ENCODE measurements at regions not wholly inside any gene's neighbourhood (a gene's known extent, or its start where the extent isn't known, plus 50 kb on each side); places are given as distances from the start of the nearest gene placed in this dataset.
A peak's percentile ranks its signal among the peaks of the same experiment; 100 is the strongest.

DNA sequence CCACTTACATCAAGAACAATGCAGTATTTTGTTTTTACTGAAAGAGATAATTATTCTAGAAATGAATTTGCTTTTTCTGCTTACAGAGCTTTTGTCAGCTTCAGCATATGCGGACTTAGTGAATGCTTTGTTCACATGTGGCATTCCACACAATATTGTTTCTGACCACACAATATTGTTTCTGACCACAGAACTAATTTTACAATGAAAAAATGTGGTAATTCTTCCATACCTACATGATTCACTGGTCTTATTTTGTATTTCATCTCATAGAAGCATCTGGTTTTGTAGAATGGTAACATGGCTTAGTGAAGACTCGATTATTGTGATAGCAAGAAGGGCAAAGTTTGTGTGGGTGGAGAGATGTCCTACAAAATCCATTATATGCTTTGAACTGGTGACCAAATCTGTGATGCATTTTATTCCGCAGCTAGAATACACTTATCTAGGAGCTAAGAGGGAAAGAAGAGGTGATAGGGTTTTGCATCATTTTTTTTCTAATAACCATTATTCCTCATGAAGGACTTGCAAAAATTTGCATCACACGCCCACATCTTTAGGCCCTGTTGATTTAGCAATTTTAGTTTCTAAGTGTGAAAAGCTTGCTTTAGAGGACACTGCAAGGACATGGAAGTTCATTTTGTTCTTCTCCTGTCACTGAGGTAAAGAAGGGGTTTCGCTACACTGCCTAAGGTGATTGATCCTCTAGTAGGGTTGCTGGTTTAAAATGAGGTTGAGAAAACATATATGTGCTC is 75.3 kb downstream of the HLX start:
- no peak for DNase-seq (ENCODE audit: low spot score)
- Histone ChIP-seq H3K27me3 (ENCODE audit: insufficient read depth, poor library complexity, severe bottlenecking) (no peaks in the 10 kb centered on the region), H3K36me3 (ENCODE audit: low read depth) (no peaks in the 10 kb centered on the region), H3K9me3 (ENCODE audit: severe bottlenecking) (no peaks in the 10 kb centered on the region), H3K4me3 (ENCODE audit: severe bottlenecking) (no peak overlapping the region), H3K4me1 (ENCODE audit: insufficient read depth, poor library complexity, severe bottlenecking) (no peaks in the 10 kb centered on the region), H3K27ac (ENCODE audit: poor library complexity, severe bottlenecking) (no peak overlapping the region)
- TF ChIP-seq, protein P1, sequence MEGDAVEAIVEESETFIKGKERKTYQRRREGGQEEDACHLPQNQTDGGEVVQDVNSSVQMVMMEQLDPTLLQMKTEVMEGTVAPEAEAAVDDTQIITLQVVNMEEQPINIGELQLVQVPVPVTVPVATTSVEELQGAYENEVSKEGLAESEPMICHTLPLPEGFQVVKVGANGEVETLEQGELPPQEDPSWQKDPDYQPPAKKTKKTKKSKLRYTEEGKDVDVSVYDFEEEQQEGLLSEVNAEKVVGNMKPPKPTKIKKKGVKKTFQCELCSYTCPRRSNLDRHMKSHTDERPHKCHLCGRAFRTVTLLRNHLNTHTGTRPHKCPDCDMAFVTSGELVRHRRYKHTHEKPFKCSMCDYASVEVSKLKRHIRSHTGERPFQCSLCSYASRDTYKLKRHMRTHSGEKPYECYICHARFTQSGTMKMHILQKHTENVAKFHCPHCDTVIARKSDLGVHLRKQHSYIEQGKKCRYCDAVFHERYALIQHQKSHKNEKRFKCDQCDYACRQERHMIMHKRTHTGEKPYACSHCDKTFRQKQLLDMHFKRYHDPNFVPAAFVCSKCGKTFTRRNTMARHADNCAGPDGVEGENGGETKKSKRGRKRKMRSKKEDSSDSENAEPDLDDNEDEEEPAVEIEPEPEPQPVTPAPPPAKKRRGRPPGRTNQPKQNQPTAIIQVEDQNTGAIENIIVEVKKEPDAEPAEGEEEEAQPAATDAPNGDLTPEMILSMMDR (IDR thresholded peaks at IDR 0.05; ENCODE audit: poor library complexity, severe bottlenecking), result no peak
- no peak for ATAC-seq (ENCODE audit: low read depth)

DNA sequence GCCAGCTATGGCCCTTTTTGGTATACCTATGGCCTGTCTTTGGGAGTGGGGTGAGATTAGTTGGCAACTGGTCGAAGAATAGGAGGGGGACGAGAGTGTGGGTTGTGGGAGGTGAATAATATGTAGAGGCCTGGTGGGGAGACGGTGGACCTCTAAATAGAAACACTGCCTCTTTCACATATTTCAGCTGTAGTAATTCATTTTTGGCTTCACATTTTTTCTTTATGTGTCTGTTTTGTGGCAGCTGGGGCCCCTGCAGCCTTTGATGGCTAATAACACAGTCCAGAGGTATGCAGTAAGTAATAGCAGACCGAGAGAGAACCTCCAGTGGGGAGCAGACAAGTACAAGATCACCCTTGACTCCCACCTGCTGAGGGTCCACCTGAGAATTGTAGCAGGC is 75.9 kb downstream of the HLX start:
- H3K9me3 ChIP-seq (ENCODE audit: severe bottlenecking), result no peaks in the 10 kb centered on the region
- no peak overlapping the region for H3K4me3 ChIP-seq (ENCODE audit: severe bottlenecking)
- DNase-seq (ENCODE audit: low spot score) (no peak), ATAC-seq (ENCODE audit: low read depth) (no peak)
- H3K27ac ChIP-seq (ENCODE audit: poor library complexity, severe bottlenecking), result no peak overlapping the region
- TF ChIP-seq, protein P1 (IDR thresholded peaks at IDR 0.05; ENCODE audit: poor library complexity, severe bottlenecking), result no peak
- no peaks in the 10 kb centered on the region for H3K4me1 ChIP-seq (ENCODE audit: insufficient read depth, poor library complexity, severe bottlenecking)
- H3K27me3 ChIP-seq (ENCODE audit: insufficient read depth, poor library complexity, severe bottlenecking), result no peaks in the 10 kb centered on the region
- H3K36me3 ChIP-seq (ENCODE audit: low read depth), result no peaks in the 10 kb centered on the region

DNA sequence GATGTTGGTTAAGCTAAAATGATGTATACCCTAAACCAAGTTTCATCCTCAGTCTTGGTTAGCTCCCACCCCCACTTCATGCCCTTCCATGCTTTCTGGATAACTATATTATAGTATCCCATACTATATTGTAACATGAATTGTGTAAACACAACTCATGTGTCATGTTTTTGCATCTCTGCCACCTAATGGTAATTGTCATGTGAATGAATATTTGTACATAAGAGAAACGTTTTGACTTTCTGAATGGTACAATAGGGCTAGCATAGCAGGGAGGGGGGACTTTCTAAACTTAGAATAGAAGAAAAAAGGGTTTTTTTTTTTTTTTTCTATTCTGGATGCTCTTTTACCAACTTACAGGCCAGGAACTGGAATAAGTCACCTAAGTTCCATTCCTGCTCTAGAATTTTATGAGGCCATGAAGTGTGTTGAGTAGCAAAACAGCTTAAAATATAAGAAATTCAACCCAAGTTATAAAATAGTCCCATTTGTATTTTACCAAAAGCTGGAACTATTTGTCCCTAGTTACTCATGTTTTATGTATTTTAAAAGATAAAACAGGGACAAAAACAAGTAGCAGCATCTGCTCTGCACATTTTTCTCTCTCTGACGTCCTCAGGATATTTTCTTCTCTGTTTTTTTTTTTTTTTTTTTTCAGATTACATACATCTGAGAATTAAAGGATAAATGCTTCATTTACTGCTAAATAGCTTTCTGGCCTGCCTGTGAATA is 77.4 kb downstream of the HLX start:
- no peak for ATAC-seq (ENCODE audit: low read depth)
- Histone ChIP-seq H3K4me3 (ENCODE audit: severe bottlenecking) (no peak overlapping the region), H3K36me3 (ENCODE audit: low read depth) (no peaks in the 10 kb centered on the region), H3K4me1 (ENCODE audit: insufficient read depth, poor library complexity, severe bottlenecking) (no peaks in the 10 kb centered on the region), H3K27ac (ENCODE audit: poor library complexity, severe bottlenecking) (no peak overlapping the region), H3K27me3 (ENCODE audit: insufficient read depth, poor library complexity, severe bottlenecking) (no peaks in the 10 kb centered on the region), H3K9me3 (ENCODE audit: severe bottlenecking) (no peaks in the 10 kb centered on the region)
- TF ChIP-seq, protein P1 (IDR thresholded peaks at IDR 0.05; ENCODE audit: poor library complexity, severe bottlenecking), result no peak
- DNase-seq (ENCODE audit: low spot score), result no peak

DNA sequence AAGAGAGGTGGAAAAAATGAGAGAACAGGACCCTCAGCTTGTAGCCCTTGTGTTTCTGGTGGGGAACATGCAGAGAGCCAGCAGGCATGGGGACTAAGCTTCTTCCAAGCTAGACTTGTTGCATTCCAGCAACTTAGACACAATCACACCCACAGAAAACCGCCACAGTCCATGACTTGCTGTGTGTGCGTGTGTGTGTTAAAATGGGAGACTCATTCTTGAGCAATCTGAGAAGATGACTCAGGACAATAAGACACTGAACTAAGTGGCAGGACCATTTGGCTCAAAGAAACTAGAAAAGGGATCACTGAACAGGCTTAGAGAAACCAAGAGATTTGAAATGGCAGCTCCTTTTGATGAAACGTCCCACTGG is 78.0 kb downstream of the HLX start:
- no peak overlapping the region for H3K4me3 ChIP-seq (ENCODE audit: severe bottlenecking)
- H3K4me1 ChIP-seq (ENCODE audit: insufficient read depth, poor library complexity, severe bottlenecking), result no peaks in the 10 kb centered on the region
- H3K27me3 ChIP-seq (ENCODE audit: insufficient read depth, poor library complexity, severe bottlenecking), result no peaks in the 10 kb centered on the region
- no peaks in the 10 kb centered on the region for H3K36me3 ChIP-seq (ENCODE audit: low read depth)
- DNase-seq (ENCODE audit: low spot score) (no peak), ATAC-seq (ENCODE audit: low read depth) (peak; percentile 63; the same call in 1 of the 3 replicates)
- TF ChIP-seq, protein P1 (IDR thresholded peaks at IDR 0.05; ENCODE audit: poor library complexity, severe bottlenecking), result no peak
- no peaks in the 10 kb centered on the region for H3K9me3 ChIP-seq (ENCODE audit: severe bottlenecking)
- H3K27ac ChIP-seq (ENCODE audit: poor library complexity, severe bottlenecking), result no peak overlapping the region

DNA sequence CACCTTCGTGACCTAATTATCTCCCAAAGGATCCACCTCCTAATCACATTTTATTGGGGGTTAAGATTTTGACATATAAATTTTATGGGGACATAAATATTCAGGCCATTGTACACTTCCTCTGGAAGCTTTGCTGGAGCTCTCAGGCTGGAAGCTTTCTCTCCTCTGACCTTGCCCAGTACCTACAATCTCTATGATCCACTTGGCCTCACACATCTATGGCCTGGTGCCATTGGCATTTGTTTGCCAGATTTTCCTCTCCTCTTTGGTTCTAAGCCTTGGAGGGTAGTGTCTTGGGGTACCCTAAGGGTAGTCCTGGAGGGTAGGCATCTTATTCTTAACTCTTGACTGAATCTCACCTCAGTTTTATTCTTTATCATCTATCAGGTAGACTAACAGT is 79.0 kb downstream of the HLX start:
- no peak for ATAC-seq (ENCODE audit: low read depth)
- Histone ChIP-seq H3K27me3 (ENCODE audit: insufficient read depth, poor library complexity, severe bottlenecking) (no peaks in the 10 kb centered on the region), H3K9me3 (ENCODE audit: severe bottlenecking) (no peaks in the 10 kb centered on the region), H3K4me1 (ENCODE audit: insufficient read depth, poor library complexity, severe bottlenecking) (peaks cover 3% of the 10 kb centered on the region), H3K36me3 (ENCODE audit: low read depth) (no peaks in the 10 kb centered on the region), H3K27ac (ENCODE audit: poor library complexity, severe bottlenecking) (no peak overlapping the region), H3K4me3 (ENCODE audit: severe bottlenecking) (no peak overlapping the region)
- TF ChIP-seq, protein P1 (IDR thresholded peaks at IDR 0.05; ENCODE audit: poor library complexity, severe bottlenecking), result no peak
- no peak for DNase-seq (ENCODE audit: low spot score)

Data from RWPE2 (cell line).